ENCODE measurements at regions not wholly inside any gene's neighbourhood (a gene's known extent, or its start where the extent isn't known, plus 50 kb on each side); places are given as distances from the start of the nearest gene placed in this dataset.
"Not testable (repeated sequence)": the region's sequence is repeated elsewhere in the genome, so short reads cannot be mapped to it uniquely, and the experiment has no call there.

DNA sequence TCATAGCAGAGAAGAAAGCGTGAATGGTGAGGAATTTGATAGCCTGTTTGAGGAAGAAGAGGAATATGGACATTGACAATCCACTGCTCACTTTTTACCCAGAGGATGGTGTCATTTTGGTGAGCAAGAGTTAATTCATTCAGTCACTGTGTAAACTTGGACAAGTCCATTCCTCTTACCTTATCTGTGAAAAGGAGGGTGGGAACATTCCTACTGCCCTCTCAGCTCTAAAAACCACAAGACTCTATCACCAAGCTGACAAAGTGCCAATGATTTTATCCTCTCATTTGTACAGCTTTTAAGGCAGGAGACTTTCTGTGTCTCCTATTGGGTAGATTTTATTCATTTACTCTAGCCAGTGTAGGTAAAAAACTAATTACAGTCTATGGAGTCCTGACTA is 103.8 kb downstream of the LUZP4 start (continued):
- TF ChIP-seq REST (IDR thresholded peaks at IDR 0.05; ENCODE audit: low read depth, low read length), result no peak
- TF ChIP-seq YBX1 (IDR thresholded peaks at IDR 0.05), result no peak
- no peak for TF ChIP-seq ZBTB33 (IDR thresholded peaks at IDR 0.05)
- TF ChIP-seq MYC (IDR thresholded peaks at IDR 0.05; ENCODE audit: insufficient read depth, insufficient read length, insufficient replicate concordance, low read length, severe bottlenecking), result no peak
- no peak for TF ChIP-seq MTA3 (IDR thresholded peaks at IDR 0.05; ENCODE audit: borderline replicate concordance, low read length)
- TF ChIP-seq TCF12 (IDR thresholded peaks at IDR 0.05; ENCODE audit: low read depth, low read length), result no peak

DNA sequence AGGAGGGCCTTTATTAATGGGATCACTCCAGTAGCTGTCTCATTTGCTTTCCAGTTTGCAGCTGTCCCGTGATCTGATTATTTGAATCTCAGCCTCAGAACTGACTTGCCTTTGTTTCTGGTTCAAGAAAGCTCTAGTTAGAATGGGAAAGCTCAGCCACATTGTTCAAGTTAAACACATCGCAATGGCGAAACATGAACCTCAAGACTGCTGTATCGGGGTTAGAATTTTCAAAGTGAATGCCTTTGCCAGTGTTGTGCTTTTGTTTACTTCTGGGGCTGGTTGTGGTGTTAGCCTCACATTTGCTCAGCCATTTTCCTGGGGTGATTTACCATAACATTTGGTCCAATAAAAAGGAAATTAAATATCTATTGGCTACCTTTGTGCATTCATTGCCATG is 105.3 kb downstream of the LUZP4 start:
- H4K20me1 ChIP-seq (ENCODE audit: control insufficient read depth, insufficient read depth); H3K4me1 ChIP-seq (ENCODE audit: control insufficient read depth, insufficient read depth, low read length); H3K27ac ChIP-seq (ENCODE audit: control insufficient read depth, insufficient read depth); DNase-seq (ENCODE audit: low read depth, low spot score); intact Hi-C loops (cut with micrococcal nuclease; ENCODE audit: unreplicated experiment); POLR2A ChIA-PET; H3K4me3 ChIP-seq; CTCF ChIA-PET; H3K27me3 ChIP-seq (replicated peaks in 1 of 2; ENCODE audit: control insufficient read depth in 2 of 2, insufficient read depth in 2 of 2, low read length in 1 of 2); H3K79me2 ChIP-seq (ENCODE audit: control insufficient read depth, insufficient read depth, low read length); FAIRE-seq; SMC1A ChIA-PET (ENCODE audit: uncharacterized antibody, unreplicated experiment); in situ Hi-C loops (cut with MboI); ATAC-seq; H3K9me3 ChIP-seq (replicated peaks; ENCODE audit: control insufficient read depth, insufficient read depth, low read length); H3K9ac ChIP-seq (ENCODE audit: control insufficient read depth, insufficient read depth, low read length); H3K36me3 ChIP-seq (ENCODE audit: control insufficient read depth in 2 of 2, insufficient read depth in 2 of 2, low read length in 1 of 2); H2AFZ ChIP-seq (ENCODE audit: control insufficient read depth, low read depth, low read length); RAD21 ChIA-PET (ENCODE audit: unreplicated experiment); BruUV-seq (replicated peaks); H3K4me2 ChIP-seq (ENCODE audit: control insufficient read depth, insufficient read depth): not testable (repeated sequence)
- WGBS (ENCODE audit: insufficient coverage, insufficient replicate concordance, low lambda C conversion rate, missing lambda C conversion rate), result 59% methylated on average over 4 of the region's 4 CpGs
